GM19463 (cell line): ENCODE measurements at regions not wholly inside any gene's neighbourhood (a gene's known extent, or its start where the extent isn't known, plus 50 kb on each side); places are given as distances from the start of the nearest gene placed in this dataset.
"Not testable (repeated sequence)": the region's sequence is repeated elsewhere in the genome, so short reads cannot be mapped to it uniquely, and the experiment has no call there.

Source experiments
- ATAC-seq: cut with Tn5 transposase; IDR thresholded peaks from one replicate; pipeline ENCODE4 v1.9.1; 2021; ENCODE audit warnings: mild to moderate bottlenecking, moderate library complexity; ENCODE audit not compliant: unreplicated experiment

GRCh38 chr15:39400002-39400401, 180.9 kb upstream of the THBS1 start:
- no peak for ATAC-seq

GRCh38 chr15:39400821-39401550, 179.9 kb upstream of the THBS1 start:
- no peak for ATAC-seq

- ATAC-seq: no peak
These were observed 177.2 kb upstream of the THBS1 start for GRCh38 chr15:39403640-39404117.

GRCh38 chr15:39404767-39405181, 176.1 kb upstream of the THBS1 start:
- no peak for ATAC-seq

GRCh38 chr15:39406485-39406884, 174.4 kb upstream of the THBS1 start:
- ATAC-seq: no peak

GRCh38 chr15:39407116-39407515, 173.8 kb upstream of the THBS1 start:
- no peak for ATAC-seq

- no peak for ATAC-seq
These were observed 170.9 kb upstream of the THBS1 start for GRCh38 chr15:39409876-39410530.

- ATAC-seq: peak; percentile 99
These were observed 169.5 kb upstream of the THBS1 start for GRCh38 chr15:39411102-39411989.

GRCh38 chr15:39413558-39413957, 167.3 kb upstream of the THBS1 start:
- peak; percentile 33 for ATAC-seq

GRCh38 chr15:39414201-39414600, 166.7 kb upstream of the THBS1 start:
- ATAC-seq: no peak

GRCh38 chr15:39415634-39416033, 165.2 kb upstream of the THBS1 start:
- no peak for ATAC-seq

- no peak for ATAC-seq
These were observed 164.6 kb upstream of the THBS1 start for GRCh38 chr15:39416258-39416657.

- ATAC-seq: no peak
These were observed 163.3 kb upstream of the THBS1 start for GRCh38 chr15:39417366-39418134.

- no peak for ATAC-seq
These were observed 161.2 kb upstream of the THBS1 start for GRCh38 chr15:39419651-39420050.

- not testable (repeated sequence) for ATAC-seq
These were observed 160.6 kb upstream of the THBS1 start for GRCh38 chr15:39420123-39420852.

GRCh38 chr15:39420853-39421192, 160.1 kb upstream of the THBS1 start:
- not testable (repeated sequence) for ATAC-seq

- peak; percentile 75 for ATAC-seq
These were observed 154.0 kb upstream of the THBS1 start for GRCh38 chr15:39426552-39427532.

GRCh38 chr15:39427705-39428104, 153.2 kb upstream of the THBS1 start:
- no peak for ATAC-seq

- peak; percentile 46 for ATAC-seq
These were observed 151.0 kb upstream of the THBS1 start for GRCh38 chr15:39429898-39430357.
